B cell (primary cell): ENCODE measurements at regions not wholly inside any gene's neighbourhood (a gene's known extent, or its start where the extent isn't known, plus 50 kb on each side); places are given as distances from the start of the nearest gene placed in this dataset.

Source experiments
- ATAC-seq: fragments of 200-7000 bp; cut with Tn5 transposase; one replicate; pipeline ENCODE4 v1.10.0; 2021; ENCODE audit warnings: low read depth, mild to moderate bottlenecking, moderate number of reproducible peaks, moderate library complexity
- CTCF ChIA-PET: fragments of 350-600 bp; sonication (Branson Sonifier 250); formaldehyde crosslinking; loops from one replicate; lab custom pipeline; 2021; ENCODE audit warnings: antibody characterized with exemption, inconsistent platforms; lab: Charles Lee
- POLR2A ChIA-PET: fragments of 350-600 bp; sonication (Branson Sonifier 250); formaldehyde crosslinking; loops from one replicate; lab custom pipeline; 2021; ENCODE audit warnings: antibody characterized with exemption; lab: Charles Lee
- DNase-seq: peaks from one replicate; pipeline ENCODE4 v3.0.0; 2013
- H2AFZ ChIP-seq: 2 replicates; pipeline ENCODE4 v1.6.1; 2012; ENCODE audit warnings: mild to moderate bottlenecking, low read depth, low read length; ENCODE audit not compliant: insufficient read depth, poor library complexity, severe bottlenecking
- H3K27ac ChIP-seq, 2 donors: 1 replicate in 1 of 2; 2 replicates in 1 of 2; pipeline ENCODE4 v1.5.1; 2012 to 2013; ENCODE audit warnings: low read length in 2 of 2, mild to moderate bottlenecking in 2 of 2, moderate library complexity in 1 of 2
- H3K27me3 ChIP-seq, 4 experiments: fragments of 200-600 bp in 1 of 4; sonication (generic) in 1 of 4; replicated peaks in 1 of 4; 1 replicate in 2 of 4; 2 replicates in 2 of 4; pipeline versions ENCODE4 v1.6.1 to v1.7.0; 2013 to 2016; ENCODE audit warnings: low read length in 3 of 4, mild to moderate bottlenecking in 2 of 4, mixed read lengths in 1 of 4, moderate library complexity in 1 of 4; ENCODE audit not compliant: insufficient read depth in 4 of 4, control insufficient read depth in 3 of 4; ENCODE audit errors: control extremely low read depth in 1 of 4
- H3K36me3 ChIP-seq, 2 experiments: replicated peaks in 1 of 2; 1 replicate in 1 of 2; 2 replicates in 1 of 2; pipeline versions ENCODE4 v1.6.1 to v1.7.1; 2013; ENCODE audit warnings: low read length in 1 of 2; ENCODE audit not compliant: insufficient read depth in 2 of 2, control insufficient read depth in 1 of 2; ENCODE audit errors: control extremely low read depth in 1 of 2, extremely low read depth in 1 of 2
- H3K4me1 ChIP-seq, 2 donors: fragments of 200-600 bp in 1 of 2; sonication (generic) in 1 of 2; 1 replicate in 1 of 2; 2 replicates in 1 of 2; pipeline versions ENCODE4 v1.5.1 to v1.6.1; 2013 to 2017; ENCODE audit warnings: low read length in 2 of 2; ENCODE audit not compliant: control insufficient read depth in 2 of 2, insufficient read depth in 2 of 2
- H3K4me2 ChIP-seq: replicated peaks from 2 replicates; pipeline ENCODE3; 2012; ENCODE audit warnings: mild to moderate bottlenecking, low read depth, low read length; ENCODE audit not compliant: poor library complexity, severe bottlenecking
- H3K4me3 ChIP-seq, 5 experiments: fragments of 200-600 bp in 1 of 5; sonication (generic) in 1 of 5; 1 replicate in 3 of 5; 2 replicates in 2 of 5; pipeline versions ENCODE4 v1.5.1 to v1.7.0; 2011 to 2016; ENCODE audit warnings: low read length in 4 of 5, mild to moderate bottlenecking in 4 of 5, low read depth in 2 of 5, control low read depth in 1 of 5, moderate library complexity in 1 of 5; ENCODE audit not compliant: insufficient read depth in 1 of 5; ENCODE audit errors: control extremely low read depth in 1 of 5, extremely low read depth in 1 of 5
- H3K79me2 ChIP-seq: fragments of 200-600 bp; sonication (generic); one replicate; pipeline ENCODE4 v1.6.0; 2016; ENCODE audit warnings: low read length; ENCODE audit not compliant: control insufficient read depth, insufficient read depth
- H3K9ac ChIP-seq: fragments of 200-600 bp; sonication (generic); 2 replicates; pipeline ENCODE4 v1.6.1; 2017; ENCODE audit warnings: mild to moderate bottlenecking, low read length, moderate library complexity
- H3K9me3 ChIP-seq, 3 donors: one replicate each; pipeline versions ENCODE4 v1.6.1 to v1.7.1; 2013; ENCODE audit warnings: low read length in 2 of 3; ENCODE audit not compliant: control insufficient read depth in 2 of 3, insufficient read depth in 1 of 3; ENCODE audit errors: control extremely low read depth in 1 of 3
- H4K20me1 ChIP-seq: 2 replicates; pipeline ENCODE4 v1.6.0; 2012; ENCODE audit warnings: mild to moderate bottlenecking, low read length; ENCODE audit not compliant: insufficient read depth, control insufficient read depth, poor library complexity, severe bottlenecking
- H3K27ac Mint-ChIP-seq: one replicate; pipeline ENCODE4 v1.8.0; 2021; ENCODE audit warnings: mixed read lengths
- H3K27me3 Mint-ChIP-seq: one replicate; pipeline ENCODE4 v1.8.0; 2021; ENCODE audit warnings: mixed read lengths
- H3K4me1 Mint-ChIP-seq: one replicate; pipeline ENCODE4 v1.8.0; 2021; ENCODE audit warnings: mixed read lengths
- H3K4me3 Mint-ChIP-seq: one replicate; pipeline ENCODE4 v1.8.0; 2021; ENCODE audit warnings: mixed read lengths
- H3K9me3 Mint-ChIP-seq: one replicate; pipeline ENCODE4 v1.8.0; 2022; ENCODE audit warnings: mixed read lengths; ENCODE audit not compliant: insufficient read depth
- EZH2 ChIP-seq: IDR thresholded peaks from 2 replicates; pipeline ENCODE4 v1.6.1; 2012; ENCODE audit warnings: borderline replicate concordance, low read depth, mild to moderate bottlenecking, moderate library complexity, low read length; ENCODE audit not compliant: insufficient read depth, poor library complexity, severe bottlenecking
- WGBS: methylation state at CpG from one replicate; pipeline ENCODE4 v1.1.5; 2013; ENCODE audit warnings: missing lambda C conversion rate; ENCODE audit not compliant: insufficient coverage; 5-methylcytosine and 5-hydroxymethylcytosine counted together
- intact Hi-C: fragments of 100-400 bp; cut with micrococcal nuclease; formaldehyde crosslinking; loops from one replicate; pipeline ENCODE4 v1.10.0; 2022
- TF ChIP-seq, protein P1 (sequence below): fragments of 200-600 bp; IDR thresholded peaks from one replicate; pipeline ENCODE4 v1.8.0; 2022; ENCODE audit warnings: antibody characterized with exemption, mild to moderate bottlenecking

GRCh38 chr9:111106202-111106601 lies 67.9 kb upstream of the LPAR1 start:
- TF ChIP-seq, protein P1, sequence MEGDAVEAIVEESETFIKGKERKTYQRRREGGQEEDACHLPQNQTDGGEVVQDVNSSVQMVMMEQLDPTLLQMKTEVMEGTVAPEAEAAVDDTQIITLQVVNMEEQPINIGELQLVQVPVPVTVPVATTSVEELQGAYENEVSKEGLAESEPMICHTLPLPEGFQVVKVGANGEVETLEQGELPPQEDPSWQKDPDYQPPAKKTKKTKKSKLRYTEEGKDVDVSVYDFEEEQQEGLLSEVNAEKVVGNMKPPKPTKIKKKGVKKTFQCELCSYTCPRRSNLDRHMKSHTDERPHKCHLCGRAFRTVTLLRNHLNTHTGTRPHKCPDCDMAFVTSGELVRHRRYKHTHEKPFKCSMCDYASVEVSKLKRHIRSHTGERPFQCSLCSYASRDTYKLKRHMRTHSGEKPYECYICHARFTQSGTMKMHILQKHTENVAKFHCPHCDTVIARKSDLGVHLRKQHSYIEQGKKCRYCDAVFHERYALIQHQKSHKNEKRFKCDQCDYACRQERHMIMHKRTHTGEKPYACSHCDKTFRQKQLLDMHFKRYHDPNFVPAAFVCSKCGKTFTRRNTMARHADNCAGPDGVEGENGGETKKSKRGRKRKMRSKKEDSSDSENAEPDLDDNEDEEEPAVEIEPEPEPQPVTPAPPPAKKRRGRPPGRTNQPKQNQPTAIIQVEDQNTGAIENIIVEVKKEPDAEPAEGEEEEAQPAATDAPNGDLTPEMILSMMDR = no peak
- TF ChIP-seq EZH2 = no peak
- Mint-ChIP-seq H3K4me1 (no peaks in the 10 kb centered on the region), H3K27me3 (no peaks in the 10 kb centered on the region), H3K27ac (no peak overlapping the region), H3K4me3 (no peak overlapping the region), H3K9me3 (no peaks in the 10 kb centered on the region)
- Histone ChIP-seq H3K36me3 (no peaks in the 10 kb centered on the region), H3K9me3 (peaks cover 0 to 3% (median 0%) of the 10 kb centered on the region in 3 donors), H2AFZ (no peak overlapping the region), H3K79me2 (no peaks in the 10 kb centered on the region), H3K27ac (no peak overlapping the region), H3K27me3 (no peaks in the 10 kb centered on the region), H3K4me2 (no peak overlapping the region), H3K4me1 (no peaks in the 10 kb centered on the region), H4K20me1 (no peaks in the 10 kb centered on the region), H3K9ac (no peak overlapping the region), H3K4me3 (no peak overlapping the region)
- ATAC-seq (no peak), DNase-seq (no peak)
- WGBS = 85% methylated on average over 6 of the region's 6 CpGs
- ChIA-PET POLR2A (no interaction called here), CTCF (no interaction called here)
- intact Hi-C loops = no loop called here

DNA sequence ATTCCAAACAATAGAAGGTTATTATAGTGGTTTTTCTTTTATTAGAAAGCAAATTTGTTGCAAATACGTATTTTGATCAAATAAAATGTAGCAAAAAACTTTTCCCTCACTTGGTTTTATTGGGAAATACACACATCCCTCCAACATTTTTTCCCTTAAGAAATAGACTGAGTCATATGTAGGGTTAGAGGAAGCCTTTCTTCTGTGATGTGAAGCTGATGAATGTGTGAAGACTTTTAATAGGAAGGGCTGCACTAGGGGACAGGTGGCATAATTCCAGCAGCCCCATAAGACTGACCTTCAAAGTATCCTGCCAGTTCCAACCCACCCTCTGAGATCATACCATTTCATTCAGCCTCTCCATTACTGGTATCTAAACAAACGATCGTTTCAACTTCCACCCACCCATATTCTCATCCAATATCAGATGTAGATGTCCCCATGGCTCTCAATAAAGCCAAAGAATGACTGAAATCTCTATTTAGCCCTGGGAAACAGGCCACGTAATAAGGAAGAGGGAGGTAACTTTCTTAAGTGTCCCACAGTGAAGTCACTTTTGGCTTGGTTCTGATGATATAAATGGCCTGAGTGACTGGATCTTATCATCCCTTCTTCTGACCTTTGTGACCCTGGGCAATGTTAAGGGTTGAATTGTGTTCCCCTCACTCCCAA lies 64.7 kb upstream of the LPAR1 start:
- H3K4me3 ChIP-seq = no peak overlapping the region
- H3K4me2 ChIP-seq = no peak overlapping the region
- no peaks in the 10 kb centered on the region for H4K20me1 ChIP-seq
- intact Hi-C loops = no loop called here
- Mint-ChIP-seq H3K4me1 (no peaks in the 10 kb centered on the region), H3K27ac (no peak overlapping the region), H3K9me3 (no peaks in the 10 kb centered on the region), H3K4me3 (no peak overlapping the region), H3K27me3 (no peaks in the 10 kb centered on the region)
- H3K9ac ChIP-seq = no peak overlapping the region
- H3K36me3 ChIP-seq = no peaks in the 10 kb centered on the region
- no peaks in the 10 kb centered on the region for H3K4me1 ChIP-seq
- WGBS = 92% methylated on average over 2 of the region's 4 CpGs
- ChIA-PET POLR2A (no interaction called here), CTCF (interaction anchor here (1.5 kb wide), 1 partner anchor 11 kb away, joined by 3 read pairs; no protein-coding TSS in a partner anchor)
- H3K9me3 ChIP-seq = no peaks in the 10 kb centered on the region
- H3K27me3 ChIP-seq = no peaks in the 10 kb centered on the region
- DNase-seq (no peak), ATAC-seq (no peak)
- TF ChIP-seq EZH2 = no peak
- TF ChIP-seq, protein P1 = no peak
- H3K79me2 ChIP-seq = no peaks in the 10 kb centered on the region
- no peak overlapping the region for H3K27ac ChIP-seq
- no peak overlapping the region for H2AFZ ChIP-seq
